Left colon (tissue), 2 donors: ENCODE measurements at regions not wholly inside any gene's neighbourhood (a gene's known extent, or its start where the extent isn't known, plus 50 kb on each side); places are given as distances from the start of the nearest gene placed in this dataset.

ENCODE experiments used
- ATAC-seq: fragments of 200-7000 bp; cut with Tn5 transposase; one replicate; pipeline ENCODE4 v1.9.1; 2020; ENCODE audit warnings: mild to moderate bottlenecking, moderate library complexity
- DNase-seq, 2 donors: peaks; one replicate each; pipeline ENCODE4 v3.0.0-alpha.2; 2020
- intact Hi-C, 2 donors: fragments of 100-400 bp; cut with DNase I in 1 of 2; cut with micrococcal nuclease in 1 of 2; formaldehyde crosslinking; loops; one replicate each; pipeline versions ENCODE4 v1.11.2 to v1.14.0; 2022; cut with DNase I, micrococcal nuclease
- donor health status: DM: no; HTN: no; CAD: no.
- donor health status: DM: yes; HTN: yes; CAD: no.

DNA sequence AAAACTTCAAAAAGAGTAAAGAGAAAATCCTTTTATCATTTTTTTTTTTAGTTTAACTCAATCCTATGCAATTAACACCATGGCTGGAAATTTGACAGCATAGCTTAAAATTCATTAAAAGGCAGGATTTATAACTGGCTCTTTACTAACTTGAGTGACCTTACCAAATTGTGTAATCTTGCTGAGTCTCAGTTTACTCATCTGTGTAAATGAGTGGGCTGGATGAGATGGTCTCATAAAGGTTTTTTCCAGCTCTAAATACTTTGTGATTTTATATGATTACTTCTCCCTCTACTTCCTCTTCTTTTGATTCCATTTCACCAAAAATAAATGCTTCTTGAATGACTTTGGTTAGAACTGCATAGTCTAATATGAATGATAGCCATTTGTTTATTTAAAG, 234.9 kb upstream of the SATB1 start:
- no peak for ATAC-seq
- DNase-seq, result no peak
- intact Hi-C loops, result no loop called here

DNA sequence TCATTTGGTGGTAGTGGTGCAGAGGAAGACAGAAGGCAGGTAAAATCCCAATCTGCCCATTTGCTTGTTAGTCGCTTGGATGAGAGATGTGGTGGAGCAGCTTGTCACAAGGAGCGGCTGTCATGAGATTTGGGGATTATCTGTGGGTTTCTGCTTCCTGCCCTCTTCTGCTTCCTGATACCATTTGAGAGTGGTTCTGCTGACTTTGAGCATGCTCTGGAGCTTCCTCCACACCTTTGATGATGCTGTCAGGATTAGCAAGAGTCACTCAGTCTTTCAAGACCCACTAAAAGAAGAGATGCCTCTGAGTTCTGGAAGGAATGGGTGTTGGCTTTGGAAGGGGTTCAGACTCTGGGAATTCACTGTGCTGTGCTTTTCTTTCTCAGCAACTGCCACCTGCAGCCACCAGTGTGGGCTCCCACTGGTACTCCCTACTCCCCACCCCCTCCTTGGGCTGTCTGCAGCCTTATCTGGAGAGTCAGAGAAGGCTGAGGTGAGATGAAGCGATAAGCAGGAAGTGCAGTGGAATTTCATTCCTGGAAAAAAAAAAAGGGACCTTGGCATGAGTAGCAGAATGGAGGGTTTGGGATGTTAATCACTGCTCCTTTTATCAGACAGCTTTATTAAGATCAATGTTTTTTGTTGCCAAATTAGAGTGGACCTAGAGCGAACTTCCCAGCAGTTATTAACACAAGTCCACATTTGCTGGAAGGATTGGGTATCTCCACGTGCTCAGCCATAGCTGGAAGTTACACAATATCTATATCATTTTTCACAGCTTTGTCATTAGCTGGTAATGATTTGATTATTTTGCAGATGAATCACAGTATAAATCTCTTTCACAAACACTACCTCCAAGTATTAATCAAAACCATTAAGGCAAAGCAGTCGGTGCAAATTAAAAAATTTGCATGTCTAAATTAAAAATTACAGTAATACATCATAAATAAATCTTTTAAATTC, 233.0 kb upstream of the SATB1 start:
- no peak for DNase-seq
- intact Hi-C loops, result no loop called here
- ATAC-seq, result peak; percentile 22

DNA sequence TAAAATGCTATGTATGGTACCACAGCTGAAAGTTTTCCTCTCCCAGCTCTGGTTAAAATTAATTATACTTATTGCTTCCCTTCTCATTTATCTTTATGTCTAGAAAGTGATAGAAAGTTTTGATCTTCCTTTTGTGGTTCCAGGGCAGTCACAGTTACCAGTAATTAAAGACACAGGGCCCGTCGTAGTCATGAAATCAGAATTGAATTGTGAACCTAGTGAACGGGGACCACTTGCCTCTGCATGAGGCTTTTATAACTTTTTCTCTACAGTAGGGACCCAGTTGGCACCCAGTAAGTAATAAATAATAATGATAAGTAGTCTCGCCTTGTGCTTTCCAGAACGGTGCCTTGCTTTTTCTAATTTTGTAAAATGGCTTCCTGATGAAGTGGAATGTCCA, 231.7 kb upstream of the SATB1 start:
- DNase-seq (no peak), ATAC-seq (no peak)
- intact Hi-C loops, result no loop called here

DNA sequence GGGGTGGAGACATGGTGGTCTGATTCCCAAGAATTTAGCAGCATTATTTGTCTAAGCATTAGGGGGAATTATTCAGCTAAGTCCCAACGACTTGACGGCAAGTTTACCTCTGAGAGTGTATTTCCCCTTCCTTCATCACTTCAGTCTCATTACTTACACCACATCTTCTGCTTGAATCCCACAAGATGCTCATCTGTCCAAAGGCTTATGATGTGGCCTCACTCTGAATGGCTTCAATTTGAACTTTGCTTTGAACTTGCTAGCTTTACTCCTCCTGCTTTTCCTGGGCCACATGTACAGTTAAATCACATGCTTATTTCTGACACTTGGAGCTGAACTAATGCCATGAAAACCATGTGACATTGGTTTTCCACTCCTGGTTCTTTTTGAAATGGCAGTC, 231.3 kb upstream of the SATB1 start:
- no peak for DNase-seq
- intact Hi-C loops, result no loop called here

DNA sequence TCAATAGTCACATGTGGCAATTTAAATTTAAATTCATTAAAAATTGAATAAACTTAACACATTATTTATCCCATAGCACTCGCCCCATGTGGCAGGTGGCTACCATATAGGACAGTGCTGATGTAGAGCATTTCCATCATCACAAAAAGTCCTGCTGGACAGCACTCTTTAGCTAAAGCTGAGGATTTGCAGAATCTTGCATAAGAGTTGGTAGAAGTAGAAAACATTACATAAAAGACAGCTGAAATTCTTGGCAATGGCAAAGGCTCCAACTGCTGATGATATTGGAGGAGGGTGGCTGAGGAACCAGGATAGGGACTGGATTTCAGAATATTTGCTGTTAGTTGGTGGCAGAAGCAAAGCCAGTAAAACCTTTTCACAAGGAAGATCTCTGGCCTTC, 230.7 kb upstream of the SATB1 start:
- ATAC-seq, result no peak
- intact Hi-C loops, result no loop called here
- no peak for DNase-seq

More for the DNA sequence above, 231.3 kb upstream of the SATB1 start:
- ATAC-seq, result no peak

DNA sequence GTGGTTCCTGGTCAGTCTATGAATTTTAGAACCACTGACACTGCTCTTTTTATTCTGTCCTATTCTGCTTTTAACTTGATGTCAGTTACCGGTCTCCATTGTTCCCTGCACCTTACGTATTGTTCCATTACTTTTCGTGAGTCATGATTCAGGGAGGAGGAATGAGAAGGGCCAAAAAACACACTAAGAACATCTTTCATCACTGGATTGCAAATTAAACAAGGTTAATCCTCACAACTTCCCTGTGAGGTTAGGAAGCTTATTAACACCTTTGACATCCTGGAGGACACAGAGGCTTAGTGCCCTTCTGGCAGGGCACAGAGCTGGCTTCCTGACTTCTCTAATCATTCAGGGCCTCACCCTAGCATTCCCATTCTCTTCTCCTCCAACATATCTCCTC, 227.6 kb upstream of the SATB1 start:
- no peak for ATAC-seq
- intact Hi-C loops, result no loop called here
- no peak for DNase-seq

DNA sequence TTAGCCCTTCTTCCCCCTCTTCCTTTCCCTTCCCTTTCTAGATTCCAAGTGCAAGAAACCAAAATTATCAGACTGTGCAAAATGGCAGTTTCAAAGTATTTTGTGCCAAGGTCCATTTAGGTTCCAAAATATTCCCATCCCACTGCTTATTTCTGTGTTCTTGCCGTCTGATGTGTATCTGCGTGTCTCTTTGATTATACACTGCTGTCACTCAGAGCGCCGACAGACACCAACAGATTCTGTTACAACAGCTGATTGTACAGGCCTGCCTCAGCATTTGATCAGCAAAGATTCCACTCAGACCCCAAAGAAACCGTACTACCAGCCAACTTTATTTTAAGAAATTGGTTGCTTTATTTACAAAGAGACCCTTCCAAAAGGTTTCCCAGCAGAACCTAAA, 225.6 kb upstream of the SATB1 start:
- intact Hi-C loops, result no loop called here
- ATAC-seq (no peak), DNase-seq (no peak)

DNA sequence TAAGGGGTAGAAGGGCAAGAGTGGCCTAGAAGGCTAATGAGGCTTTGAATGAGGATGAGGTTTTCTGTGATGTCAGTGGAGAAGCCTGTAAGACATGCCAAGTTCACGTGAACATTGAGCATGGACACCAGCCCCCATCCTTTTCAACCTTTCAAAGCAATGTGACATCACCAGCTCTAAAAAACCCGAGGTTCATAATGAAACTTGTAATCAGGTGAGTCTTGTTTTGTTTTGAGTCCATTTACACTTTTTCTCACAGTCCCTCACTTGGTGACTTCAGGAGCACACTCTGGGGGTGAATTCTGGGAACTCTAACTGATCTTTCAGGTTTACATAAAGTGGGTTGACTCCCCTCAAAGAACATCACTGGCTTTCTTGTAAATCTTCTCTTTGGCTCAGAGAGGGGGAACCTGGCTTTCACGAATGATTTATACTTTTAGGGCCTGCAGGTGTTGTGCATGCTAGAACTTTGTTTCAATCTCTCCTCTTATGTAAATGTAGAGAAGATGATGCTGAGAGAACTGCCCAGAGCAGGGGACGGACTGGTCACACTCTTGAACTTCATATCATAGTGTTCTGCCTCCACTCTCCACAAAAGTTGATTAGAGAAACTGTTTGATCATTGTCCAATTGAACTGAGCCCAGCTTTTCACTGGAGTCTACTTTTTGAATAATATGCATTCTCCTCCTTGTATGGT, 224.7 kb upstream of the SATB1 start:
- no peak for ATAC-seq

DNA sequence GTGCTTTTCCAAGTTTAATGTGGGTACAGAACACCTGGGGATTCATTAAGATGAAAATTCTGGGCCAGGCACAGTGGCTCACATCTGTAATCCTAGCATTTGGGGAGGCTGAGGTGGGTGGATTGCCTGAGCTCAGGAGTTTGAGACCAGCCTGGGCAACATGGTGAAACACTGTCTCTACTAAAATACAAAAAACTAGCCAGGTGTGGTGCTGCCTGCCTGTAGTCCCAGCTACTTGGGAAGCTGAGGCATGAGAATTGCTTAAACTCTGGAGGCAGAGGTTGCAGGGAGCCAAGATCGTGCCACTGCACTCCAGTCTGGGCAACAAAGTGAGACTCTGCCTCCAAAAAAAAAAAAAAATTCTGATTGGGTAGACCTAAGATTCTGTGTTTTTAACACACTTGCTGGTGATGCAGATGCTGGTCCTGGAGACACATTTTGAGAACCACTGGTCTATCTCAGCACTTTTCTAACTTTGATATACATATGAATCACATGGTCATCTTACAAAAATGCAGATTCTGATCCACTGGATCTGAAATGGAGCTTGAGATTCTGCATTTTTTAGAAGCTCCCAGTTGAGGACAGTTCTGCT, 223.8 kb upstream of the SATB1 start:
- intact Hi-C loops, result no loop called here
- DNase-seq (no peak), ATAC-seq (no peak)

More for the DNA sequence above, 224.7 kb upstream of the SATB1 start:
- intact Hi-C loops, result no loop called here
- no peak for DNase-seq

DNA sequence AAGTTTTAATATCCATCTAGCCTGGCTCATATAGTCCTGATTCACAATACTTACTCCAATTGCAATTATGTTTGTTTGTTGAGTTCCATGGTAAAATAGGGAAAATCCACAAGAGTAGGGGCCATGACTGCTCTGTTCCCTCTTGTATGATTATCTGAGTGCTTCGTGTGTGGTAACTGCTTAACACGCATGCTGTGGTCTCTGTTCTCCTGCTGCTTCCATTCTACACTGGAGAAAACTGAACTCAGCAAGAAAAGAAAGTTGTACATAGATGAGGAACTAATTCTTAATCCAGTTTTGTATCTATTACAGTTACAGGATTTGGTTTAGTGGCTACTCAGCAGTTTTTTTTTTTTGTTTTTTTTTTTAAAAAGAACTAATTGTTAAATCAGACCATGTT, 223.0 kb upstream of the SATB1 start:
- no peak for ATAC-seq
- intact Hi-C loops, result no loop called here

DNA sequence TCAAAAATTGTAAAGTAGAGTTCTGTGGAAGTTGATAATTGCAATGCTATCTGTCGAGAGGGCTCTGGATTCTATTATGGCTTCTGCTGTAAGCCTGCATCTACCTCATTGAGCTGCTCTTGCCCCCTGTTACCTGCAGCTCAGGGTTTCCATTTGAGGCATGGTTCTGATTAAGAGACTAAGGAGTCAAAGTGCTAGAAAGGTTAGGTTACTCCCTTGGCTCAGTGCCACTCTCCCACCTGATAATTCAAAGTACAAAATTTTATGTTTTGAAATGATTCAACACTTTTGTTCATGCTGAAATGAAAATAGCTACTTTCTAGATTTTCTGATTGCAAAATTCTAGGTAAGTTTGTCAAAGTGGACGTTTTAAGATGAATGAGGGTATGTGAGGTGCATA, 220.5 kb upstream of the SATB1 start:
- intact Hi-C loops, result no loop called here
- DNase-seq (no peak), ATAC-seq (no peak)

More for the DNA sequence above, 223.0 kb upstream of the SATB1 start:
- DNase-seq, result no peak

DNA sequence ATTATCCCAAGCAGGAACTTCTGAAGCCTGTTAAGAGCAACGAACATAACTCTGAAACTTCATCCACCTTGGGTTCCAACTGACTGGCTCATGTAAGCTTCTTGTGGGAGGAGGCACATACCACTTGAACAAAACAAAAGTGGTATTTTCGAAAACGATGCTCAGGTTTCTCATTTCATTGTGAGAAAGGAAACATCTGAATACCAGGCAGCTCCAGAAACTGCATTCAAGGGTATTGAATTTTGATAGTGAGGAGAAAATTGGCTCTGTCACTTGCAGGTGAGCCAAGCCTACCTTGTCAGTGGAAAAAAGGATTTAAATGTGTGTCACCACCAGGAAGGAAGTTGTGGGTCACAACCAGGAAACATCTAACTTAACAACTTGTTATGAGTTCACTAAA, 218.1 kb upstream of the SATB1 start:
- intact Hi-C loops, result no loop called here
- DNase-seq (no peak), ATAC-seq (no peak)

DNA sequence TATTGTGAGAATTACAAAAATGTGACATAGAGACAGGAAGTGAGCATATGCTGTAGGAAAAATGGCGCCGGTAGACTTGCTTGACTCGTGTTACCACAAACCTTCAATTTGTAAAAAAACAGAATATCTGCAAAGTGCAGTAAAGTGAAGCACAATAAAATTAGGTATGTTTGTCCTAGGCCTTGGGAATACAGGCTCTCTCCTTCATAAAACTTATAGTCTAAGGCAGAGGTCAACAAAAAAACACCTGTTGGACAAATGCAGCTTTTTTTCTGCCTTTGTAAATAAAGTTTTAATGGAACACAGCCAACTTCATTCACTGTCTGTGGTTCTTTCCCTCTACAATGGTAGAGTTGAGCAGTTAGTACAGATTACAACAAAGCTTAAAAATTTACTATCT, 216.8 kb upstream of the SATB1 start:
- intact Hi-C loops, result no loop called here
- ATAC-seq (peak; percentile 90), DNase-seq (no peak)

DNA sequence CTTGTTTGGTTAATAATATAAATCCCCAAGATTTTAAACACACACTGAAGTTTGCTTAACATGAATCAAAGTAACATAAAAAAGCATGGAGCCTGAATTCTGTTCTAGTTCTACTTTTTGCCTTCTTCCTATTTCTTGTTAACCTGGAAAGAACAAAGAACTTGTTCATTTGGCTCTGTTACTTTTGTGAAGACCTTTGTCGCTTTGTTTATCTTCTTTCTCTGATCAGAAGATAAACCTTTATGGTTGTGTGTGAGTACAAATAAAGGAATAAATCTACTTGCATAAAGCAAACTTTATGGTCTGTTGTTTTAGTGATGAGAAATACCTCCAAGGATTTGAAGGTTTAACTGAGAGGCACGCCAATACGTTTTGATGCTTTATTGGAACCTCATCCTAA, 210.1 kb upstream of the SATB1 start:
- peak; percentile 91 for ATAC-seq
- intact Hi-C loops, result no loop called here
- no peak for DNase-seq

DNA sequence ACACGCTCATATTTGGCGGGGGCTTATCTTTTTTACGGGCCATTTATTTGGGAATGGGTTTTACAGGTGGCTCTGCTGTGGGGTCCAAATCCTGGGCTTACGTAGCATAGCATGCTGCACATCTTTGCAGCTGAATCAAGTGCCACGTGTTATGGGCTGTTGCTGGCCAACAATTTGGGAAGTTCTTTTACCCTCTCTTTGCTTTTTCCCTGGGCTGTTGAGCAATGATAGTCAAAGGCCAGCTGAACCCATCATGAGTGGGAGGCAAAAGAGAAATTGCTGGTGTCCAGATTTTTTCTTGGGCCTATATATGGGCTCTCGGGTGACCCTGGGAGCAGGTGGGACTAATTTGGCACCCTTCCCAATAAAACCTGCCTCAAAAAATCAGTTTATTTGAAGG, 209.3 kb upstream of the SATB1 start:
- DNase-seq (no peak), ATAC-seq (no peak)
- intact Hi-C loops, result no loop called here

DNA sequence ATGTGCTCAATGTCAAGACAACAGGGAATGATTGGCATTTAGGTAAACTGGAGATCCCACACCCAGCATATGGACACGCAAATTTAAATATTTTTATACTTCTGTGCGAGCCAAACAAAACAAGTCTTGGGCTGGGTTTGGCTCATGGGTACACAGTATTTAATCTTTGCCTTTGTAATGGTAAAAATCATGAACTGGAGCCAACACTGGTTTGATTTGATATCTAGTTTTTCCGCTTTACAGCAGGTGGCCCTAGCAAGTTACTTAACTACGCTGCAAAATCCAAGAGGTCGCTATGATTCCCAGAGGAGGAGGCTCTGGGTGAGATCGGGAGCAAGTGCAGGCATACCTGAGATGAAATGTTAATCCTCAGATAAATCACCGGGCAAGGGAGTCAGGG, 207.9 kb upstream of the SATB1 start:
- intact Hi-C loops, result no loop called here
- DNase-seq (no peak), ATAC-seq (peak; percentile 58)

DNA sequence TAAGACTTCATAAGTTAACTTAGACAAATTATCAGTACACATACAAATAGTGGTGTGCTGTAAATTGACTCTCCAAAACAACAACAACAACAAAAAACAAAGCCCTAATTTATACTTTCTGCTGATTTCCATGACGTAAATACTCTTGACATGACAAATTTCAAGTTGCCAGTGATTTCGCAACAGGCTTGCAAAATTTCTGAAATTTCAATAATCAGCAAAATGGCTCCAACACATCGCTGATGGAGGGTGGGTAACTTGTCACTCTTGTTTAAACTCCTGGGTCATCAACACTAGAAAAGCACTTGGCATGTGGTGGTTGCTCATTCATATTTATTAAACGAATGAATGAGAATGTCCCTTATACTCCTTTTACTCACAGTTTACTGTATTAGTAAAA, 205.2 kb upstream of the SATB1 start:
- intact Hi-C loops, result no loop called here
- no peak for ATAC-seq
- DNase-seq, result no peak

DNA sequence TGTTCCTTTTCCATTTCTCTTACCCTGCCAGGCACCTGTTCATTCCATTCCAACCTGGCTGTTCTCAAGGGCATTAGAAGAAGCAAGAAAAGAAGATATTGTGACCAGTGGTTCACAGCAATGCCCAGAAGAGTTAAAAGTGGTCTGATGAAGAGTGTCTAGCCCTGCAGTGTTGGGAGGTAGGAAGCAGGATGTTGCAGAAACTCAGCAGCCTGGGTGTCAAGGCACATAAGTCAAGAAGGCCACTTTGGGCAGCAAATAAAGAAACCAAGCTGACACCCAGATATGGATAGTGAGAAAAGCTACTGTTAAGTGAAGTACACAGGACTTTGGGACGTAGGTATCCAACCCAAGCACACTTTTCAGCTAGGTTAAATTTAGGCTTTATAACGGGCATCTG, 199.9 kb upstream of the SATB1 start:
- ATAC-seq (no peak), DNase-seq (no peak)
- intact Hi-C loops, result no loop called here

DNA sequence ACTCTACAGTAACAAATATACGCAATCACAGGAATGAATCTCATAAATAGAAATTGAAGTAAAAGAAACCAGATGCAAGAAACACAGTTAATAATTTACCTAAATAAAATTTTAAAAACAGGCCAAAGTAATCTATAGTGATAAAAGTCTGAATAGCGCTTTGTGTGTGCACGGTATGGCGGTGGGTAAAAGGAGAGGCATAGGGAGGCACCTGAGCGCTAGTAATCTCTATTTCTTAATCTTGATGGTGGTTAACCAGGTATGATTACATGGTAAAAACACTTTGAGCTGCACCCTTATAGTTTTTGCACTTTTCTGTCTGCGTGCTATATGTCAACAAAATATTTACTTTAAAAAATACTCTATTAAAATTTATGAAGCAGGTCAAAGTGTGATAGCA, 198.1 kb upstream of the SATB1 start:
- intact Hi-C loops, result no loop called here
- ATAC-seq (peak; percentile 93), DNase-seq (no peak)

DNA sequence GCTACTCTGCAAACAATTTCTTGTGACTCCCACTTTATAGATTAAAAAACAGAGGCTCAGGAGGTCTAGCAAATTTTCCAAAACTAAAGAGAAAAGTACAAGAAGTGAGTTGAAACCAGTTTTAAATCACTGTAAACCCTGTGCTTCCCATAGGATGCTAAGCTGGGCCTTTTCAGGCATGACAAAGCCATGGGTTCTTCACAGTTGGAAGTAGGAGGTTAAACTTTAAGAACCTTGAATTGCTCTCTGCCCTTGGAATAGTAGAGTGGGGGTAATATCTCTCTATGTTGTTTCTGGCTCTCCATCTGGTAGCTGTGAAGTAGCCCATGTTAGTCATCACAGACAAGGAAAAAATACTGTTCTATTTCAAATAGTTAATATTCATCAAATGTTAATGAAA, 193.6 kb upstream of the SATB1 start:
- no peak for DNase-seq
- ATAC-seq, result no peak
- intact Hi-C loops, result no loop called here
